ENCODE measurements at regions not wholly inside any gene's neighbourhood (a gene's known extent, or its start where the extent isn't known, plus 50 kb on each side); places are given as distances from the start of the nearest gene placed in this dataset.

DNA sequence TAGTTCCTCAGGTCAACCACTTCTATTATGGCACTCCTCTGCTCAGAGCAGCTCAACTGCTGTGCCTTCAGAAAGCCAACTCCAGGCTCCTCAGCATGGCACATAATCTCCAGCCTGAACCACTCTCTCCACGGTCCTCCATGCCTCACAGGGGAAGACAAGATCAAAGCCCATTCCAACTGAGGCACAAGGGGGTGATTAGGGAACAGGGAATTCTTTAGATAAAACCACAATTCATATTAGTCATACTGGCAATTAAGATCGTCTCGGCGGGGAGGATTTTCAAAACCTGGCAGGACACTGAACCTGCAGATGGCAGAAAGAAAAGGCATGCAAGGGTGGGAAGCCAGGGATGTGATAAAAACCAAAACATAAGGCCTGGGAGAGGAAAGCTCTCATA, 361.6 kb downstream of the FGFR2 start:
- no peak for DNase-seq
- in situ Hi-C loops (cut with HindIII; ENCODE audit: low pct_ligation_motif_present, low pct_unique_long_range_greater_than_20kb, low sequenced_read_pairs): no loop called here

DNA sequence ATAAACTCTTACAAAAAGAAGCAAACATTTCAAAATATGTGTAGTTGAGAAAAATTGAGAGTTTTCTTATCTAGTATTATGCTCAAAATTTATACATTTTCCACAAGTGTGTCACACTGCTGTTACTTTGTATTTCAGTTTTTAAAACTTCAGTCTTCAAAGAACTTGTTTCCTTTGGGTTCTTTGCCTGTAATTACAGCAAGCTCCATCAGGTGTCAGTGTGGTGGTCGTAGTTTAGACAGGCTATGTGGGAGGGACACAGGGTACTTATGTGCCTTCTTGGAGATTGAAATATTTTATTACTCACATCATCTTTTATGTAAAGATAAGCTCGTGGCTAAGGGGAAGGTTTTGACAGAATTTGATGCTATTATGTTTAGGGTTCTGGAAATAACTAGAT, 360.5 kb downstream of the FGFR2 start:
- no peak for DNase-seq
- in situ Hi-C loops (cut with HindIII; ENCODE audit: low pct_ligation_motif_present, low pct_unique_long_range_greater_than_20kb, low sequenced_read_pairs): no loop called here

DNA sequence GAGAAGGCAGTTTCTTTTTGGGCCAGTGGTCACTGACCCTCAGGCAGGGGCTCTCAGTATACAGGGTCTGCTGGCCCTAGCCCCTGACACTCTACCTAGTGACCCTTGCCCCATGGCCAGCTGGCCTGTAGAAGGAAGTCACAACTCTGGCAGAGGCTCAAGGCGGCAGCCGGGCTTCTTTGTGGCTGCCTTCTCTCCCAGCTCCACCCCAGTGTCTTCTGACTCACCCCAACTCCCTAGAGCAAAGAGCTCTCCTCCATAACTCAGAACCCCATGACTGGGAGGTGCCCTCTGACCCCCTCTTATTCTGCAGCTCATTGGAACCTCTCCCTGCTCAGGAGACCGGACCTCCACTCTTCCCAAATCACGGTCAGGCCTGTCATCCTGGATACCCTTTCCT, 358.2 kb downstream of the FGFR2 start:
- no peak for DNase-seq
- in situ Hi-C loops (cut with HindIII; ENCODE audit: low pct_ligation_motif_present, low pct_unique_long_range_greater_than_20kb, low sequenced_read_pairs): no loop called here

DNA sequence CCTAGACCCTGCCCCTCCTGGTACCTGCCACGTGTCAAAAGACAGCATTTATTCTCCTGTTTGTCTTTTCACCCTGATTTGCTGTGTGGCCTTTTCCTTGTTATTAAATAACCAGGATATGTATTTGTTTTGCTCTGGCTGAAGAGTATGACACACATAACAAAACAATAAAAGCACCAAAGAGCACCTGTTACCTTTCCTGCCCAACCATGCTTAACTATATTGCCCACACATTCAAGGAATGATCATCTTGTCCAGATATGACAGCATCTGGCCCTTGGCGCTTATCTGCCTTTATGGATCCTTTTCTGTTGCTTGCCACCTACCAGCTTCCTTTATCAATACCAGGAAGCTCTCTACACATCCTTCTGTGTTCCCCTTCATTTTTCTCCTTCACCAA, 357.7 kb downstream of the FGFR2 start:
- in situ Hi-C loops (cut with HindIII; ENCODE audit: low pct_ligation_motif_present, low pct_unique_long_range_greater_than_20kb, low sequenced_read_pairs): no loop called here

DNA sequence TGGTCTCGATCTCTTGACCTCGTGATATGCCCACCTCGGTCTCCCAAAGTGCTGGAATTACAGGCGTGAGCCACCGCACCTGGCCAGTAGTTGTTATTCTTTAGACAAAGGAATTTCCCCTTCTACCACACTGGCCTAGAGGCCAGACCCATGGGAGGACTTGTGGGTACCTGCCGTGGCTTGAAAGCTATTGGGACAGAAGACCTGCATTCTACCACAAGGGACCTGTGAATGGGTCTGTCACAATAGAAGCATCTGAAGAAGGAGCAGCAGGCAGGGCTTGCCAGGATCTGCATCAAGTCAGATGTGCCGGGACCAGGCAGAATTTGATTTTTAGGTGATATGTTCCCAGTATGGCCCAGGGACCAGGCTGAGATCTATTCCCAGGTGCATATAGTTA, 356.9 kb downstream of the FGFR2 start:
- in situ Hi-C loops (cut with HindIII; ENCODE audit: low pct_ligation_motif_present, low pct_unique_long_range_greater_than_20kb, low sequenced_read_pairs): no loop called here
- DNase-seq: no peak

More for the DNA sequence above, 357.7 kb downstream of the FGFR2 start:
- DNase-seq: no peak

DNA sequence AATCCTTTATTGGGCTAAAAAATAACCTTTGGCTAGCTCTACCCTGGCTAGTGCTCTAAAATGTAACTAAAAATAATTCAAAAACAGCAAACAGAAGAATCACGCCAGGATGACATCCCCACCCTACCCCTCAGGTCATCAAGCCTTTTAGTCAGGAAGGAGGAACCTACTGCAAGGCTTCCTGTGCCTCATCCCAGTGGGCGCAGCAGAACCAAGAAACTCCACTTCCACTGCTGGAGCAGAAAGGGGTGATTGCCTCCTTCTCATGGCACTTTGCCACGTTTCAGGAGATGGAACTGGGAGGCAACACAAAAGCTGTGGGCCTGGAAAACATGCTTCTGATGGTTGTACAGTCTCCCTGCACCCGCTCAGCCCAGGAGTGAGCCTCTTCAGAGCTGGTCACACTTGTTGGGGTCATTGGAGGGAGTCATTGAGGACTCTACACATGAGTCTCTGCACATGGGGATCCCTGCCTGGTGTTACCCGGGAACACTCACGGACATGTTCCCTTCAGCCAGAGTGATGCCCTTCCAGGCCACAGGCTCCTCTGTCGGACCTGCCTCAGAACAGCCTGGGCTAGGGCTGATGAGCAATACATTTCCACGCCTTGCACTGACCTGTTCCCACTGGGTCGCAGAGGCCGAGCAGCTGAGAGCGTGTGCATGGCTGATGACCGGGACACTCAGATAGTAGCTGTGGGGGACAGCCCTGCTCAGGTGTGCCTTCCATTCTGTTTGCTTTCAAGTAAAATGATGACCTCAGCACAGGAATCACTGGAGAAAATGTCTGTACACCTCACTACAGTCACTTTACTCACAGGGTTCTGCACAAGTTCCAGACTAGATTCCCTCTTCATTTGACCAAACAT, 355.3 kb downstream of the FGFR2 start:
- in situ Hi-C loops (cut with HindIII; ENCODE audit: low pct_ligation_motif_present, low pct_unique_long_range_greater_than_20kb, low sequenced_read_pairs): no loop called here
- DNase-seq: no peak

DNA sequence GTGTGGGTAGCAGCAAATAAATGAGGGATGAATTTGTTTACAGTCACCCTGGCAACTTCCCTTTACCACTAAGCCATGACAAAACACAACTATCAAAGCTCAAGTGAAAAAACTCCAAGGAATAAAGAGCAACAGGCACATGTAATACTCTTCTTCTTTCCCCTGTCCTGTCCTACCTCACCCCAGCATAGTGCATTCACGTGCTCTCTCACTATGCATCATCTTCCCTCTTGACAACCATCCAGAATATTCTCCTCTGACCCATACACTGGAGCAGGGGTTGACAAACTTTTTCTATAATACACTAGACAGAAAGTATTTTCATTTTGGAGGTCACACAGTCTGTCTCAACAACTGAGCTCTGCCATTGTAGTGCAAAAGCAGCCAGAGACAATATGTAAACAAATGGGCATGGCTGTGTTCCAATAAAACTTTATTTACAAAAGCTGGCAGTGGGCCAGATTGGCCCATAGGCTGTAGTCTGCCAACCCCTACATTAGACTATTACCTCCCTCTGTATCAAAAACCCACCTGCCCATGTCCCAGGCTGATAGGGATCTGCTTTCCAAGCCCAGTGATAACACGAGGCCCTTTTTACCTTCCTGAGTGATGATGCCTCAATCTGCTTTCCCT, 354.5 kb downstream of the FGFR2 start:
- DNase-seq: no peak
- in situ Hi-C loops (cut with HindIII; ENCODE audit: low pct_ligation_motif_present, low pct_unique_long_range_greater_than_20kb, low sequenced_read_pairs): no loop called here

DNA sequence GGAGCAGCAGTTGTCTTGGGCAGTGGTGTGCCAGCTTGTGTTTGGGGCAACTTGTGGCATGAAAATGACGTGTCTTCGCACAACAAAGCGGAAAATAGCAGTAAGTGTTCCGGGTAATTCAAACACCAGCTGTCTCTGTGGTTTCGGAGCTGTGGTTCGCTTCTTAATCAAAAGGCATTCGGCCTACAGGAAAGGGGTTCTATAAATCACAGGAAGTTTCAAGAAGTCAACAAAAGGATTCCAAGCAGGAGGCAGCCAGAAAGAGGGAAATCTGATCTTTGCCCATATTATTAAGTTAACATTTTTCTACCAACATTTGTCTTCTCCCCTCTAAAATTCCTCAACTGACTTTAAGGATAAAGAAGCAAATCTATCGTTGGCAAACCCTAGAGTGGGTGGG, 353.4 kb downstream of the FGFR2 start:
- no peak for DNase-seq
- in situ Hi-C loops (cut with HindIII; ENCODE audit: low pct_ligation_motif_present, low pct_unique_long_range_greater_than_20kb, low sequenced_read_pairs): no loop called here

DNA sequence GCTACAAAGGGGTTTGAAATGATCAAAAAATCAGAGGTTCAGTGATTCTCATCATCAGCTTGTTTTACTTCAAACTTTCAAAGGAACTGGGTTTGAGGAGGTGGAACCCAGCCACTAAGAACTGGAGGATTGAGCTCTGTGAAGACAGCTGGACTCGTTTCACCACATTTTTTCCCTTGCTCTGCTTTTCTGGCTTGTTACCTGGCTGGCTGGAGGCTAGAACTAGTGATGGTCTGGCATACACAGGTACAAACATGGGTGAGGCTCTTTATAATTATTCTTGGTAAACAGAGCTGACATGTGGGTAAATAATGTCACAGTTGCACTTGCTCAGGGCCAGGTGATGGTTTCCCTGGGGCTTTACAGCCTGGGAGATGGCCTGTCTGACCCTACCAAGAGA, 352.5 kb downstream of the FGFR2 start:
- DNase-seq: no peak
- in situ Hi-C loops (cut with HindIII; ENCODE audit: low pct_ligation_motif_present, low pct_unique_long_range_greater_than_20kb, low sequenced_read_pairs): no loop called here

DNA sequence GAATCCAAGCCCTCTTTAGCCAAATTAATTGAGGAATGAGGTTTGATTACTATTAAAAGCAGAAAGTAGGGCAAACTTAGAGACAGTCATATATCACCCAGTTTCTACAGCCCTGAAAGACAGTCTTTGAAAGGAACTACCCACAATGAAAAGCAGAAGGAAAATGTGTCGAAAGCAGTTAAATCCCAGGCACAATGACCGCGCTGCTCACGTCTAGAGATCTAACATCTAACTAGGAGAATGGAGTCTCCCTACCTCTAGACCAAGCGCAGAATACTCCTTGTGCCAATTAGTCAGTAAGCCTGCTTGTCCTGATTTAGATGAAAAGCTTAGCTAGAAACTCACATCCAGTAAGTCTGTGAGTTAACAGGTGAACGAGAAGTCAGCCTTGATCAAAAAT, 350.0 kb downstream of the FGFR2 start:
- in situ Hi-C loops (cut with HindIII; ENCODE audit: low pct_ligation_motif_present, low pct_unique_long_range_greater_than_20kb, low sequenced_read_pairs): no loop called here
- no peak for DNase-seq

DNA sequence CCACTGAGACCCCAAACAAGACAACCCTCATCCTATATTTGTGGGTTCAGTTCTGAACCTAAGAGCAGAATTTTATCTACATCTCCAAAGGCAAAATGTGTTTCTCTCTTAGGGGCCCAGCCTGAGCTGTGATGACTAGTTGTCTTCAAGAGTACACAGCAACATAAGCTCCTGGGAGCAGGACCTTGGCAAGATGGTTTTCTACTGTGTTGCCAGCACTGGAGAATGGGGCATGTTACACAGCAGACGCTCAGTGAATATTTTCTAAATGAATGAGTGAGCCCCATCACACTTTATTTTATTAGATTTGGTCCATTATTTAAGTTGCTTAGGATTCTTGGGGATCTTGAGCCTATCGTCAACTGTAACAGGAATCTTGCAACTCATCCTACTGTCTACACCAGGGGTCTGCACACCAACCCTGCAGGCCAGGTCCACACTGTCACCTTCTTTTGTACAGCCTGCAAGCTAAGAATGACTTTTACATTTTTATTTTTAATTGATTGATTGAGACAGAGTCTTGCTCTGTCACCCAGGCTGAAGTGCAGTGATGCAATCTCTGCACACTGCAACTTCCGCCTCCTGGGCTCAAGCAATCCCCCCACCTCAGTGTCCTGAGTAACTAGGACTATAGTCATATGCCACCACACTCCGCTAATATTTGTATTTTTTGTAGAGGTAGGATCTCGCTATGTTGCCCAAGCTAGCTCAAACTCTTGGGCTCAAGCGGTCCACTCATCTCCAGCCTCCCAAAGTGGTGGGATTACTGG, 347.1 kb downstream of the FGFR2 start:
- in situ Hi-C loops (cut with HindIII; ENCODE audit: low pct_ligation_motif_present, low pct_unique_long_range_greater_than_20kb, low sequenced_read_pairs): no loop called here
- no peak for DNase-seq

DNA sequence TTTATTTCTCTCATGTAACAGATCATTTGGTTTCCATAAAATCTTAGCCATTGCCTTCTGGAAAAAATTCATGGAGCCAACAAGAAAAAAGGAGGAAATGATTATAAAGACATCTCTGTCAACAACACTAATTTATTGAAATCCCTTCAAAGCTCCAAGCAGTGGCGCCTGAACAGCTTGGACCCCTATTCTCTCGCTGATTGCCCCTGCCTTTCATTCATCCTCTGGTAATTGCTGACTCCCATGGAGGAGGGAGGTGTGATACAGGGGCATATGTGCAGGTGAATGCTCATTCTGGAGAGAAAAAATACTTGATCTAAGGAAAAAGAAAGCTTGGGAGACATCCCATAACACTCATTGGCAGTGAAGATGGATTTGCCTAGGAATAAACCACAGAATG, 345.5 kb downstream of the FGFR2 start:
- no peak for DNase-seq
- in situ Hi-C loops (cut with HindIII; ENCODE audit: low pct_ligation_motif_present, low pct_unique_long_range_greater_than_20kb, low sequenced_read_pairs): no loop called here

DNA sequence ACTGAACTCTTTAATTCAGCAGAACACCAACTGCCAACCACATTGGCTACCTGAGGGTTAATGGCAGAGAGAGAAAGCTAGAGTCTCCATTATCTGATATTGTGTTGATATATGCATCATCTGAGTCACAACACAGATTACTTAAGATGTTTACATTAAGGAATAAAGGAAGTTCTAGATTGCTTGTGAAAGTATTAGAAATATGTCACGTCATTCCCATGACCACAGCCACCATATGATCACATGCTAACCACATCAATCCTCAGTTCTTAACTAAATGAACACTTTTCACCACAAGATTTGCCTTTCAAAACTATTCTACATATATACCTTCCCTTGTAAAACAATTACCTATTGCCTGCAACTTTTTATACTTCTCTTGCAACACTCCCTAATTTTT, 337.9 kb downstream of the FGFR2 start:
- DNase-seq: no peak
- in situ Hi-C loops (cut with HindIII; ENCODE audit: low pct_ligation_motif_present, low pct_unique_long_range_greater_than_20kb, low sequenced_read_pairs): no loop called here

DNA sequence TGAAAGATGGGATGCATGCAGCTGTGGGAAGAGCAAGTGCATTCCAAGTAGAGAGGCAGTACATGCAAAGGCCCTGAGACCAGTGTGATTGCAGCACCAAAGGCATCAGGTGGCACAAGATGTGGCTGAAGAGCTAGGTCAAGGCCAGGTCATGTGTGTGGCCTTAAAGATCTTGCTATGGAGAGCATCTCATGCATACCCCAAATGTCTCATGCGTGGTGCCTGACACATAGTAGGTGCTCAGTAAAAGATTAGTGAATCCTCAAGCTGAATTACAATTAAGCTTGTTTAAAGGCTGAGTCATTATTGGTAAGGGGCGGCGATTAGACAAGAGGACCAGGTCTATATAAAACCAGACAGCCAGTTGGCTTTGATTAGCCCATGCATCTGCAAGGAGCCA, 336.6 kb downstream of the FGFR2 start:
- DNase-seq: no peak
- in situ Hi-C loops (cut with HindIII; ENCODE audit: low pct_ligation_motif_present, low pct_unique_long_range_greater_than_20kb, low sequenced_read_pairs): no loop called here

DNA sequence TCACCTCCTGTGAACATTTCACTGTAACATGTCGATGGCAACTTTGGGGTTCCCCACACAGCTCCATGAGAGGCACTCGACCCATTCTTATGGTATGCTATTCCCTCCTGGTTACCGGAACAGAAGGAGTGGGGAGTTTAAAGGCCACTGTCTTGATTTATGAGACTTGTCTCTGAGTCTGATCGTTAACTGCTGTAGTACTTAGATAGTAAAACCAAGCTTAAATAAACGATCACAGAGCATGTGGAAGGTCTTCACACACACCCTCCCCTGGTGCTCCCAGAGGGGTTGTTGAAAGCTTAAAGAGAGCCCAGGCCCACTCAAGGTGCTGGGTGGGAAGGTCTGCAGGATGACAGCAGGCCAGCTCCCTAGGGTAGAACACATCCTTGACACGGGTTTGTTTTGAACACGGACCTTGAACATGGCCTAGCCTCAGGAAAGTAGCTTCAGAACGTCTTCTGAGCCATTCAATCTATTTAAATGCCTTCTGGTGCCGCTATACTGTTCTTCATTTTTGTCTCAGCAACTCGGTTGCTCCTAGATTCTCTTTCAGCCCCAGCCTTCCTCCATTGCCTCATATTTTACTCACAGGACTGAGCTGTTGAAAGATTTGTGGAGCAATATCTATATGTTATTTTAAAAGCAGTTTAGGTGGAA, 335.3 kb downstream of the FGFR2 start:
- no peak for DNase-seq
- in situ Hi-C loops (cut with HindIII; ENCODE audit: low pct_ligation_motif_present, low pct_unique_long_range_greater_than_20kb, low sequenced_read_pairs): no loop called here

DNA sequence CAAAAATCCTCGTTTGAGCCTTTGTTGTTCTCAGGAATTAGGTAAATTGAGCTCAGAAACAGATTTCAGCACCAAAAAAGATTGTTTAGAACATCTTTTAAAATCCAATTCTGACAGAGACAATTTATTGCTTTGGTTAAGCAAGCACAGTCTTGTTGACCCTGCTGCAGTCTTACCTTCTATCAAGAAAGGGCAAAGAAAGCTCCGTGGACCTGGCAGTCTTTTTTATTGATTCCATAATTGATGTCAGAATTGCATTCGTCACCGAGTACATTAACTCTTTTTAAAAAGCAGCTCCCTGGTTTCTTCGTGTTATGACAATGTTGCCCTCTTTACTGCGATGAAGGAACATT, 334.8 kb downstream of the FGFR2 start:
- in situ Hi-C loops (cut with HindIII; ENCODE audit: low pct_ligation_motif_present, low pct_unique_long_range_greater_than_20kb, low sequenced_read_pairs): no loop called here

DNA sequence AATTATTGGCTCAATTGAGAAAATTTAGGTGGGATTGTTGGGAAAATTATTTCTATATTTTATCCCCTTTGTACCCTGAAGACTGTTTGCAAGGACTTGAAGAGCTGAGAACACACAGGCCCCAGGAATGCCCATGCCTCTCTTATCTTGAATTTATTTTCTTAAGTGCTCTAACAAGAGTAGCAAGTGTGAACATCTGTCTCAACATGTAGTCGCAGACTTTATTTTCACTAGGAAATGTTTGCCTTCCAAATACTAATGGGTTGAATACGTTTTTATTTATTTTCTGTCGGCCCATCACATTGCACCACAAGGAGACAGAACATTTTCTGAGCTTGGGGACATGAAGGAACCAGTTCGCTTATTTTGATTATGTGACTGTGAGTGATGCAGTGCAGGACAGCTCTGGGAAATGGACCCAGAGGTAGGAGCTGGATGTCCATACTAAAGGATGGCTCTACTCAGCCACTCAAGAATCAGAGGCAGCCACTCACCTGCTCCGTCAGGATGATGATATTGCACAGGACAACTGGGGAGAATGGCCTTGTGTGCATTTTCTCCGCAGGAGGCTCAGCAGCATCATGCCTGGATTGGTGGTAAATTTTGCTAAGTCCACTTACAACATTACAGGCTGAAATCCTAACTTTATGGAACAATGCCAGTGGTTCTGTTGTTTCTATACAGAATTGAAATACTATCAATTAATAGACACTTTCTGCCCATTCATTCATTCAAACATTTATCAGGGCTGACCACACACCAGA, 332.7 kb downstream of the FGFR2 start:
- no peak for DNase-seq
- in situ Hi-C loops (cut with HindIII; ENCODE audit: low pct_ligation_motif_present, low pct_unique_long_range_greater_than_20kb, low sequenced_read_pairs): no loop called here

More for the DNA sequence above, 334.8 kb downstream of the FGFR2 start:
- no peak for DNase-seq

DNA sequence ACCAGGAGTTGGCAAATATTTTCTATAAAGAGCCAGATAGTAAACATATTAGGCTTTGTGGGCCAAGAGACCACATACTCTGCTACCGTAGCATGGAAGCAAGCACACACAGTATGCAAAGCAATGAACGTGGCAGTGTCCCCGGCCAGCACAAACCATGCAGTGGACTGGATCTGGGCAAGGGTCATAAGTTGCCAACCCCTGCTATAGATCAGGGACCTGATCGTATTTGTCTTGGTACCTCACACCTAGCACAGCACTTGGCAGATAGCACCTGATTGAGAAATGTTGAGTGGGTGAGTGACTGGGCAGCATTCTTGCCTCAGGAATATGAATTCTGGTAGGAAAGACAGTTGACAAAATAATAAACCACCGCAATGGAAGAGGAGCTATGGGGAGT, 331.9 kb downstream of the FGFR2 start:
- in situ Hi-C loops (cut with HindIII; ENCODE audit: low pct_ligation_motif_present, low pct_unique_long_range_greater_than_20kb, low sequenced_read_pairs): no loop called here
- no peak for DNase-seq
